ENCODE measurements at regions not wholly inside any gene's neighbourhood (a gene's known extent, or its start where the extent isn't known, plus 50 kb on each side); places are given as distances from the start of the nearest gene placed in this dataset.

GRCh38 chr1:198472997-198473396 lies 67.5 kb downstream of the ATP6V1G3 start:
- DNase-seq = no peak

- DNase-seq = no peak
These were observed 68.4 kb downstream of the ATP6V1G3 start for GRCh38 chr1:198472119-198472518.

DNA sequence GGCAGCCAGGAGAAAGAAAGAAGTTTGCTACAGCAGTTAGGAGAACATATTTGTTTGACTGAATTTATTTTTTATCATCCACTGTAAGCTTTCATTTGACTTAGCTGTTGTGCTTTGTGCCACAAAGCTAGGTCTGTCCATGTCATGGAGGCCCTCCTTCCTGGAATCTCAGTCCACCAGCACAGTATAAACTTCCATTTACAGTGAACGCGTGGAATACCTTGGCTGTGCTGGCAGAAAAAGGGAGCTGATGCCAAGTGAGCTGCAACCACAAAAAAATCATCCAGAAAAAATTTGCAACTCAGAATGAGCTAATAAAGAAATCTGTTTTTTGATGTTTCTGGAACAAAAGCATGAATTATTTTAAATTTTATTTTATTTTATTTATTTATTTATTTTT lies 72.6 kb downstream of the ATP6V1G3 start:
- DNase-seq = peak; percentile 47

DNA sequence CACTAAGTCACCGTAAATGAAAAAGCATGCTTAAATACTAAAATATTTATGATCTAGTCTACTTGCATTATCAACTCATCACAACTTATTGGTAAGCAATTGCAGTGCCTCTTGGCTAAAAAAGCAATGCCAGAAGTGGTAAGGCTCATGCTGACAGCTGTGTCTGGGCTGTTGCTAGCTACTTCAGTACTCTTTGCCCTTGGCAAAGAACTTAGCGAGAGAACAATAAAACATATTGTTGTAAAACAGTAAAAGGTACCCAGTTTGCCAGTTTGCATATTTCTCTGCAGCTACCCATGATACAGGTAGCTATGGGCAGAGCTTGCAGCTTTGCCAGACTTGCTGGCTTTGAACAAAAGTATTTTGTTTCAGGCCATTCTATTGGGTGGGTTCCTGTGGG lies 73.1 kb downstream of the ATP6V1G3 start:
- DNase-seq = no peak

DNA sequence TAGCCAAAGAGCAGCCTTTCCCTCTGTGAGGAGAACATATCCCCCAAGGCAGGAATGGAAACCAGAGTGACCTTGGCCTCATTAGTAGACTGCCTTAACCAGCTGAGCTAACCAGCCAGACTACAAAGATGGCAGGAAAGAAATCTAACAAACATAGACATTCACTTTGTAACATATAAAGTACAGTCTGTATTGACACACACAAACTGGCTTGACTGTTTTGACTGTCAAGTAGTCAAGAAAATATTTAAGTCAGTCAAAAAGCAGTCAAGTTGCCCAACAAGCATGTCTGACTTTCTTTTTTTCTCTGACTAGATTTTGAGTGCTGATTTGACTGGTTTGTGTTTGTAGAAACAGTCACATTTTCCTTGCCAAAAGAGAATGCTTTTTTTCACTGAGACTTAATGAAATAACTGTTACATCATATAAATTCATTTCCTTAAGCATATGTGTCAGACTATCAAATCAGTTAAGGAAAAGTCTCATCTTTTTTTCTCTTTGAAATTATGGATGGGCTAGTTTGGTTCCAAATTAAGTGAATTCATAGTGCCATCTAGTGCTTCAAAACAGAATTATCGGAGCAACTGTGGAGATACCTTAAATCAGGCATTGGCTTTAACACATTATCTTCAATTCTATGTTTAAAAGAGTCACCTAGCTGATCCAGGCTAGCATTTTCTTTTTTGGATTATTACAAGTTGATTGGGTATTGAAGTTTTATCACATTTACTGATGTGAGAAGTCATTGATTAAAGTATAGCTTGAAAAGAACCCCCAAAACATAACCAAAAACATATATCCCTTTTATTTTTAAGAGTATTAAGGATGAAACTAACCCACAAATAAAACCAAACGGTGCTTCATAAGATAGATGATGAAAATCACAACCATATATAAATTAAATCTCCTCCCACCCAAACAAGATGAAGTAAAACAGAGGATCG lies 75.0 kb downstream of the ATP6V1G3 start:
- peak; percentile 84 for DNase-seq

DNA sequence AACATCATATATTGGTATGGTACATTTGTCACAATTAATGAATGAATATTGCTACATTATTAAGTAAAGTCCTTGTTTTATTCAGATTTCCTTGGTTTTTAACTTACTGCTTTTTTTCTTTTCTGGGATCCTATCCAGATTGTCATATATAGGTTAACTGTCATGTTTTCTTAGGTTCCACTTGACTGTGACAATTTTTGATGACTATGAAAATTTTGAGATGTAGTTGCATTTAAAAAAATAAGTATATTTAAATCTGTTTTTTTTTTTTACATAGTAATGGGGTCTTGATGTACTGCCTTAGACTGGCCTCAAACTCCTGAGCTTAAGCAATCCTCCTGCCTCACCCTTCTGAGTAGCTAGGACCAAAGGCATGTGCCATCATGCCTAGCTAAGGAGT lies 76.8 kb downstream of the ATP6V1G3 start:
- no peak for DNase-seq

- DNase-seq = peak; percentile 77
These were observed 78.0 kb downstream of the ATP6V1G3 start for GRCh38 chr1:198462365-198463019.

DNA sequence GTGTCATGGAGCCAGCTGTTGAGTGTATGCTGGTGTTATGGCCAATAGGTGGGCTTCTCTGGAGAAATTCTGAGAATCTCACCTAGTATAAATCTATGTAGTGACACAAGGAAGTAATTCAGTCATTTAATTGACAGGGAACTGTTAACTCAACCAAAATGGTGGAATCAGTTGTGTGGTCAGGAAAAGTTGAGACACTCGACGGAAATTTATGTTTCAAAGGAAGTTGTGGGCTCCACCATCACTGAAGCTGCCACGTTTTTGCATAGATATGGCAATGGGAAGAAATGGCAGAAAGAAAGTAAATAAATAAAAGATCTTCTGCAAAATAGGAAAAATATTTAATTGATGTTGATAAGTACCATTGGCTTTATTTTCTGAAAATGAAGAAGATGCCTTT lies 84.5 kb downstream of the ATP6V1G3 start:
- DNase-seq = no peak

- peak; percentile 46 for DNase-seq
These were observed 90.6 kb downstream of the ATP6V1G3 start for GRCh38 chr1:198449727-198450433.

DNA sequence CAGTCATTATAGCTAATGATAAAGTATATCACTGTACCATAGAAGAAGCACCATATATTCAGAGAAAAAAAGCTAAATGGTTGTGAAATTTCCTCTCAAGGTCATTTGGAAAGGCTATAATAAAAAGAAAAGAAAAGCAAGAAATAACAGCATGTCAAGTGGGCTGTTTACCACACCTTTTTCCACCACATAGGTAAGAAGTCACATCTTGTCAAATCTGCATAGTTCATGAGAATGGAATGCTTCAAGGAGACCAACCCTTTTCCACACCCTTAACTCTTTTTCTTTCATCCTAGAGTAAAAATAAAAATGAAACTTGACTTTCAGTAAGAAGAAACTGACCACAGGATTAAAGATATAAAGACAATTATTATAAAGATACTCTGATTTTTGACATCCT lies 91.2 kb downstream of the ATP6V1G3 start:
- no peak for DNase-seq

DNA sequence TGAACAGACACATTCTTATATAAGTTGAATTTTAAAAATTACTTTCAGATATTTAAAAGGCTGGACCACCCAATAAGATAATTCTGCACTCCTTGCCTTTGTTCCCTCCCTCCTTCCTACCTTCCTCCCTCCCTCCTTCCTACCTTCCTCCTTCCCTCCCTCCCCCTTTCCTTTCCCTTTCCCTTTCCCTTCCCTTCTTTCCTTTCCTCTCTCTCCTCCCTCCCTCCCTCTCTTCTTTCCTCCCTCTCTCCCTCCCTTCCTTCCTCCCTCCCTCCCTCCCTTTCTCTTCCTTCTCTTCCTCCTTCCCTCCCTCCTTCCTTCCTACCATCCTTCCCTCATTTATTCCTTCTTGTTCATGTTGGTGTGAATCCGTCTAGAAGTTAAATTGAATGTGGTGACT lies 93.0 kb downstream of the ATP6V1G3 start:
- DNase-seq = no peak

GRCh38 chr1:198445872-198446271 lies 94.6 kb downstream of the ATP6V1G3 start:
- no peak for DNase-seq

GRCh38 chr1:198444792-198445191 lies 95.7 kb downstream of the ATP6V1G3 start:
- DNase-seq = peak; percentile 68

DNA sequence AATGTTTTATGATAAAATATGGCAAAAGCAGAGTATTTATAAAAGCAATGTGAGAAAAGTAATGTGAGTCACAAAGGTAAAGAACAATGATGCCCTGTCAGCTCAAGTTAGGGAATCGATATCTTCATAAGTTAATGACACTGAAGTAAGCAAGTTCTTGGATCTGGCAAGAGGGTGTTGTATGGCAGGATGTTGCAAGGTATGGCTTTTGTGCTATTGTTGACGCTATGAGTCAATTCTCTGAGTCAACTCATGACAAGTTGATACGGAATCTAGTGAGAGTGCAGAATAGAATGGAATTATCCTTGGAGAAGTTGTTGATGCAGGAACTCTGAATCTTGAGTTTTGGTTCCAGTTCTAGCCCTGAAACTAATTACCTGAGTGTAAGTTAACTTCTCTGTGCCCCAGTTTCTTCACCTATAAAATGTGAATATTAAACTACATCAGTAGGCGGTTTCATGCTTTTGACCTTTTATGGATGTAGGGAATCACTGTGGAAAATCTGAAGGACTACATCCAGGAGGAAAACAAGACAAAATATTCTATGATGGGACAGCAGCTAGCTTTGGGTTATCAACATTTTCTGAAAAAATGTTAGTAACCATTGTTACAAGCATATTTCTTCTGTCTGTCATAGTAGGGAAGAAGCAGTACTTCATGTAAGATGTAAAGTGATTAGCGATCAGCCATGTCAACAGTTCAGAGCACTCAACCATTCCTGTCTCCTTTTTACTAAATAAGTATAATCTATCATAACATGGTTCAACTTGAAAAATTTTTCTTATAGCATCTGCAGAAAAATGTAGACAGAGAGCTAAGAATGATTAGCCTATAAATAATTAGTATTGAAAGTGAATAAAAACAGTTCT lies 96.9 kb downstream of the ATP6V1G3 start:
- peak; percentile 95 for DNase-seq

DNA sequence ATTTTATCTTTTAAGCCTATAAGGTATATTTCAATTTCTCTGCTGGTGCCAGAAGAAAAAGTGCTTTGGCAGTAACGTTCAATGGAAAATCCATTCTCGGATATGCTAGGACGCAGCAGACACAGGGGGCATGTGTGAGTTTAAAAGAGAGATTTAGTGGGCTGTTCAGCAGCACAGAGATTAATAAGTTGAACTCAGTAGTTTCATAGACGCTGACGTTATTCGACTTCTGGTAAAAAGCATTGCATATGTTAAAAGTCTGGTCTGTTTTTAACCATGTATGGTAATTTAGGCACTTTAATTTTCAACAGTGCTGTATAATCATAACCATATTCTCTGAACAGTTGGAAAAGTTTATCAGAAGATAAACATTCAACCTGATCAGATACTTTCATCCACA lies 99.6 kb downstream of the ATP6V1G3 start:
- peak; percentile 63 for DNase-seq

GRCh38 chr1:198437332-198437731 lies 103.1 kb downstream of the ATP6V1G3 start:
- peak; percentile 38 for DNase-seq

GRCh38 chr1:198436276-198436675 lies 104.2 kb downstream of the ATP6V1G3 start:
- DNase-seq = no peak

- no peak for DNase-seq
These were observed 105.4 kb downstream of the ATP6V1G3 start for GRCh38 chr1:198435056-198435455.

- DNase-seq = peak; percentile 36
These were observed 116.0 kb downstream of the ATP6V1G3 start for GRCh38 chr1:198424441-198424840.

- no peak for DNase-seq
These were observed 116.8 kb downstream of the ATP6V1G3 start for GRCh38 chr1:198423673-198424072.

GRCh38 chr1:198417039-198417438 lies 123.4 kb downstream of the ATP6V1G3 start:
- no peak for DNase-seq

DNA sequence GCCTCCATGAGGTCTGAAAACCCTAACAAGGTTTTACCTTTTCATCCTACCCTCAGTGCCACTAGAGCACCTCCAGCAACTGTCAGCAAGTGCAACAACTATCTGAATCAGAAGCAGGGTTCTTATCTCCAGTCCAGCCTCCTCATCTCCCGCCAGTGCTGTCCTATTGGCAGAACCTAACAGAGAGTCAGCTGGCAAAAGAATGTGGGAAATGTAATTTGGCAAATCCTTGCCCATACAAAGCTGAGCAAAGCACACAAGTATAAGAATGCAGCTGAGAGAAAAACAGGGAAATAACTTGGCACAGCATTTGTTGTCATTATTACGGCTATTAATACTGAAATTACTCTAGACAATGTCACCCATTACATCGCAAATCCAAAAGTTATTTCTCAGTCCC lies 124.2 kb downstream of the ATP6V1G3 start:
- DNase-seq = peak; percentile 22

DNA sequence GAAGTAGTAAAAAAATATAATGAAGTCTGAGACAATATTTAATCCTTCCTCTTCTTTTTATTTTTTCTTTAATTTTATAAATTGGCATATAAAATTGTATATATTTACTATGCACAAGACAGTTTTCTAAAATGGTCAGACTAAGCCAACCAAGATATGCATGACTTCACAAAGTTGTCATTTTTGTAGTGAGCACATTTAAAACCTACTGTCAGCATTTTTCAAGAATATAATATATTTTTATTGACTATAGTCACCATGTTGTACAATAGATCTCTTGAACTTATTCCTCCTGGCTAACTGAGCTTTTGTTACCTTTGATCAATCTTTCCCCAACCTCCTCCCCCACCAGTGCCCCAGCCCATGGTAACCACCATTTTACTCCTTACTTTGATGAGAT lies 129.2 kb downstream of the ATP6V1G3 start:
- DNase-seq = no peak
